GM12892 (cell line): ENCODE measurements at regions not wholly inside any gene's neighbourhood (a gene's known extent, or its start where the extent isn't known, plus 50 kb on each side); places are given as distances from the start of the nearest gene placed in this dataset.

ENCODE experiments used
- POLR2A ChIP-seq: IDR thresholded peaks from 2 replicates; pipeline ENCODE4 v1.6.1; 2011; ENCODE audit warnings: low read depth, low read length, control low read depth
- POLR2AphosphoS5 ChIP-seq: IDR thresholded peaks from 2 replicates; pipeline ENCODE4 v1.6.1; 2011; ENCODE audit warnings: low read depth, low read length, control low read depth

DNA sequence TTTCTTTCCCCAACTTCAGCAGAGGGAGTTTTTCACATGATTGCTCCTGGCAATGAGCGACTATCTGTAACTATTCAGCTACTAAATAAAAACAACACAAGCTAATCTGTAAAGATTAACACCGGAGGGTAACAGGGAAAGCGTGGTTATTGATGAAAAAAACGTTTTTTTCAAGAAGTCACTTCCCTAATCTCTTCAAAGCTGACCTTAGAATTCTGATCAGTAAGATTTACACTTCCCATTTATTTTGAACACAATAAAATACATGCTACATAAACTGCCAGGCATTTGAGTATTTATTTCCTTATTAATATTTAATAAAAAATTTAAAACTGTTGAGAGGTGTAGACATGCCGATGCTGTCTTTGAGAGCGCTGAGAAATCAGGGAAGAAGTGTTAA is 207.4 kb upstream of the HDAC4 start:
- TF ChIP-seq POLR2AphosphoS5 (no peak), POLR2A (no peak)
